HG02763 (cell line): ENCODE measurements at regions not wholly inside any gene's neighbourhood (a gene's known extent, or its start where the extent isn't known, plus 50 kb on each side); places are given as distances from the start of the nearest gene placed in this dataset.

Experiments used
- ATAC-seq: cut with Tn5 transposase; IDR thresholded peaks from one replicate; pipeline ENCODE4 v1.9.1; 2021; ENCODE audit warnings: mild to moderate bottlenecking, moderate library complexity; ENCODE audit not compliant: unreplicated experiment

DNA sequence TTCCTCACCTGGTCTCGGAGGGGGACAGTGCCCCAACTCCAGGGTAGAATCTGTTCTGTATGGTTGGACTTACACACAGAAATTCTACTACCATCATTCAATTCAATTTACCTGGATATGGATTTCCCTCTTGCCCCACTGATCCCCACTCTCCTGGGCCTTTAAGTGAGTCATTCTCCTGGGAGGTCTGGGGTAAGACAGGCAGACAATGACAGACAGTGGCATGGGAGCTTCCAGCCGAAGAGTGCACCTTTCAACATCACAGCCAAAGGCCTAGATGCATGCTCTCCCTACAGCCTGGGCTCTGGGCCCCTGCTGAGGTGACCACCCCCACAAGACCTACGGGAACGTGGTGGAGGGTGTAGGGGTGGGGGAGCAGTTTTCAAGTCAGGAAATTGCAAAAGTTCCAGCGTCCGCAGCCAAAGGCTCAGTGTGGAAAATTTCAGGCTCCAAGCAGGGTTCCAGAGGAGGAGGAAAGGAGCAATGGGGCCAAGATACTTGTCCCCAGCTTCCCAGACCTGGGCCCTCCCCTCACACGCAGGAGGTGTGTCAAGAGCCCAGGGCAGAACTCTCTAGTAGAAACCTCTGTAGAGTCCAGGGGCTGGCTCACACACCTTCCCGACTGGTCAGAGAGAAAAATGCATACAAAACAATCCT is 296.4 kb downstream of the CYP26B1 start:
- ATAC-seq, result no peak

DNA sequence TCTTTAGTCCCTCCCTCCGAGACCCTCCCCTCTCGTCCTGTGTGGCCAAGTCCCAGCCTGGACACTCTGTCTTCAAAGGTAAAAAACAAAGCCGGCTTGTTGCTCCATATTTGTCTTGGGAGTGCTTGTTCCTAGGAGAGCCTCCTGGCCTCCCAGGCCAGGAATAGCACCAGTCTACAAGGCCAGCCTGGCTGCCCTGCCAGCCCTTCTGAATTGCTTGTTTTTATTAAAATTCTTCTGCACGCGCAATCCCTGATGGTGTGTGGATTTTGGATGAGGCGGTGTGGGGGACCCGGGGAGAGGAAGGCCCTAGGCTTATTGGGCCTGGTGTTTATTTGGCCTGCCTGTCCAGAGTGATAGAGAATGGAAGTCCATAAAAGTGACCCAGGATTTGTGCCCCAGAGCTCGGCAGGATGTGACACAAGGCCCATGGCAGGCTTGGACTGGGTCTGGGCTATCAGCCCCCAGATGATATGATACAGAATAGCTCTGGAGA is 297.3 kb downstream of the CYP26B1 start:
- ATAC-seq, result no peak

DNA sequence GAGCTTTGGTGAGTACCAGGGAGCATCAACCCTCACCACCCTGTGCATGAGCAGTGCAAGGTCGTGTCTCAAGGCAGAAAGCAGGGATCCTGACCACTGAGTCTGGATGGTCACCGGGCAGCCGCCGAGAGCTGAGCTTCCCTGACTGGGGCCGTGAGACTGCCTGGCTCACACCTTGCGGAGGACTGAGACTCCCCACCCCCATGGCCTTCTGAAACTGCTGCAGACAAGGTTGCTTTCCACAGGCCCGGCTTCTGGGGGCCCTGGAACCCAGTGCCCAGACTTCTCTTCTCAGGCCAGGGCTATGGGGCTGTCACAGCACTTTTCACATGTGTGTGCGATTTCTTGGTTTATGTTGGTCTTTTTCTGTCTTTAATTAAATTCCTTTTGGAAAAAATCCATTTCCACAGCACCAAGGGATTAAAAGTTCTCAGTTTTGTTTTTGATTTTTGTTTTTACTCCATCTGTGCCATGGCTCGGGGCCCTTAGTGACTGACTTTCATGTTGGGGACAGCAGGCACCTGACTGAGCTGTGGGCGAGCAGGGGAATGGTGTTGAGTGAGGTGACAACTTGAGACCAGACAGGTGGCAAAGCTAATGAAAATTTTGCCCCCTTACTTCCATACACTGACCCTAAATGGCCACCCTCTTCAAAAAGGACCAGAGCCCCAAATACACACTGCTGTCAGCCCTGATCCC is 297.9 kb downstream of the CYP26B1 start:
- ATAC-seq, result no peak

DNA sequence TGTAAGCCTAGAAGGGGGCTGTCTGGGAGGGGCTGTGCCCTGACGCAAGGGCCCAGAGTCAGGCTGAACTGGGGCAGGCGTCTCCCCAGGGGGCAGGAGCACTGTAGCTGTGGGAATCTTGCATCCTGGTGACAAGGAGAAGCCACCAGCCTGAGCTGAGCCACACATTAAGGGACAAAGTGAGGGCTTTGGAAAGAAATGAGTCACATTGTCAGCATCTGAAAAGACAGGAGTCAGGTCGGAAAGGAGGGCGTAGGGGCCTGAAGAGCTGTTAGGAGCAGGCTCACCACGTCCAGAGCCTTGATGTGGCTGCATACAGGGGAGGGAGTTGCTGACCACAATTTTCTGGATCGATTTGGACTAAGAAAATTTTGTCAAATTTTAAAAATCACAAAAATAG is 298.6 kb downstream of the CYP26B1 start:
- ATAC-seq, result no peak

GRCh38 chr2:71846669-71847291 is 300.9 kb downstream of the CYP26B1 start:
- ATAC-seq, result no peak

GRCh38 chr2:71846072-71846471 is 301.6 kb downstream of the CYP26B1 start:
- no peak for ATAC-seq

GRCh38 chr2:71844967-71845366 is 302.7 kb downstream of the CYP26B1 start:
- no peak for ATAC-seq

GRCh38 chr2:71843391-71843850 is 304.2 kb downstream of the CYP26B1 start:
- ATAC-seq, result no peak

GRCh38 chr2:71842744-71843143 is 304.9 kb downstream of the CYP26B1 start:
- ATAC-seq, result no peak

DNA sequence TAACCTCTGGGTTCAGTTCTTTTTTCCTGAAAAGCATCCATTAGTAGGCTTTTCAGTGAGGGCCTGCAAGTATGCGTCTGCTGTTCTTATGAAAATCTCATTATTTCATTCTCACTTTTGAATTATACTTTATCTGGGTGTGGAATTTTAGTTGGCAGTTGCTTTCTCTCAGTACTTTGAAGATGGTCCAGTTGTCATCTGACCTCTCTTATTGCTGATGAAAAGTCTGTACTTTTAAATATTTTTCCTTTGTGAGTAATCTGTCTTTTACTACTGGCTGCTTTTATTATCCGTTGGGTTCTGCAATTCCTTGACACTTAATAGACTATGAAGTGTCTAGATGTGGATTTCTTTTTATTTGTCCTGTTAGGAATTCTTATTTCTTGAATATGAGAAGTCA is 307.8 kb downstream of the CYP26B1 start:
- ATAC-seq, result no peak

GRCh38 chr2:71834796-71835195 is 312.9 kb downstream of the CYP26B1 start:
- ATAC-seq, result no peak

GRCh38 chr2:71833855-71834560 is 313.7 kb downstream of the CYP26B1 start:
- ATAC-seq, result no peak

DNA sequence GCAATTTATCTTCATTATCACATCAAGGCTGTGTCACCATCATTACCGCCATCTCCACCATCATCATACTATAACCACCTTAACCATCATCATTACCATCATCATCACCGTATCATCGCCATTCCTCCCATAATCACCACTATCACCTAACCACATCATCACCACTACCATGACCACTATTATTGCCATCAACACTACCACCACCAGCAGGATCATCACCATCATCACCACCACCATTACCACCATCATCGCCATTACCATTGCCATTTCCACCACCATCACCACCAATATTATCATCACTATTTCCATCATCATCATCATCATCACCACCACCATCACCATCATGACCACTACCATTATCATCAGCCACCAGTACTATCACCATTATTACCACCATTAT is 314.4 kb downstream of the CYP26B1 start:
- no peak for ATAC-seq

GRCh38 chr2:71832844-71833243 is 314.8 kb downstream of the CYP26B1 start:
- ATAC-seq, result no peak

DNA sequence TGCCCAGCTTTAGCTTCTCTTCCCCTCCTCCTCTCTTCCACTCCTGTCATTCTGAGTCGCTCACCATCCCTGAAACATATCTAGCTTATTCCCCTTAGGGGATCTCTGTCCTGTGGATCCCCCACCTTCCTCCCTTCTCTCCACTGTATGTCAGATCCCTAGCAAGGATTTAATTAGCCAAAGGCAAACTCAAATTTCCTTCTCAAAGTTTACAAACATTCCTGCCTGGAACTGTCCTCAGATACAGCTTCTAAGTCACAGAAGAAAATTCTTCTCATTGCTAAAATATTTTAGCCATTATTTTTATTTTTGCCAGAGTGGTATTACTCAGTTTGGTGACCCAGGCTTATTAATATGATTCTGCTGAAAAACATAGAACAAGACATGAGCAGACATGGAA is 315.3 kb downstream of the CYP26B1 start:
- no peak for ATAC-seq

DNA sequence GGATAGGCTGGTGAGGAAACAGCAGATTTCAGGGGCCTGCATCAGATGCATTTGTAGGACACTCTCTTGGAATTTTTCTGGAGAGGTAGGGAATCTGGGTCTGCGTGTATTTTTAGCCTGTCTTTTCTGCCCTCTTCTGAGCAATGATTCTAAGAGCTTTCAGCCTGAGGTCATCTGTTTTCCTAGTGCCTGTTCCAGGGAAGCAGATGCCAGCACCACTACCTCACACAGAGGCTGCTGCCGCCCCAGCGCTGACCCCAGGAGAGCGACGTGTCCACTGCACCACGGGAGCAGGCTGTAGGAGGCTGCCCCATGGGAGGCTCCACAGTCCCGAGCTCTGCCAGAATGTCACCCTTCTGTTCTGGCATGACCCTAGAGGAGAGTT is 316.5 kb downstream of the CYP26B1 start:
- no peak for ATAC-seq

DNA sequence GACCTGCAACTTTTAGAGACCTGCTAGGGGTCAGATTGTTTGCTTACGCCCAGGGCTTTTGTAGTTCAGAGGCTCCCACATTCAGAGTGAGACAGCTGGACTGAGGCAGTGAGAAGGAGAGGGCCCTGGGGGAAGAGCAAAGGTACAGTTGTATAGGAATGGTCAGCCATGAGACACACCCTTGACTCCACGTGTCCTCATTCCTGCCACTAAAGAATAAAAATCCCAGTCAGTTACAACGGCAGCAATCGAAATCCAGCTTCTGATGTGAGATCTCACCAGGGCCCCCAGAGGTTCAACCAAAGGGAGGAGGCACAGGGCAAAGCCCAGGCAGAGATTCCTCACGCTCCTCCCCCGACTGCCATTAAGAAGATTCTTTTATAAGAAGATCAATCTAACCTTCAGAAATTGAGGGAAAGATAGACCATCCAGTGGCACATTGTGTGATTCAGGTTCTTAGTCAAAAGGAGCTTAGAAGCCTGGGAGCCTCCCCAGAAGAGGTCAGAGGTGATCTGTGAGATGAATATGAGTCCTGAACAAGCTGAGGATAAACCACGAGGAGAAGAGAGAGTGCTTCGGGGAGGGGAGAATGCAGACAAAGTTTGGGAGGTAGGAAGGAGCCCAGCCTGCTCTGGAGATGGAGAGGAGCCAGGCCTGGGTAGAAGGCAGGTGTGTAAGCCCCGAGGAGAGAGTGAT is 317.0 kb downstream of the CYP26B1 start:
- no peak for ATAC-seq

- ATAC-seq, result no peak
These were observed 318.7 kb downstream of the CYP26B1 start for GRCh38 chr2:71829008-71829407.

GRCh38 chr2:71827973-71828372 is 319.7 kb downstream of the CYP26B1 start:
- ATAC-seq, result no peak

DNA sequence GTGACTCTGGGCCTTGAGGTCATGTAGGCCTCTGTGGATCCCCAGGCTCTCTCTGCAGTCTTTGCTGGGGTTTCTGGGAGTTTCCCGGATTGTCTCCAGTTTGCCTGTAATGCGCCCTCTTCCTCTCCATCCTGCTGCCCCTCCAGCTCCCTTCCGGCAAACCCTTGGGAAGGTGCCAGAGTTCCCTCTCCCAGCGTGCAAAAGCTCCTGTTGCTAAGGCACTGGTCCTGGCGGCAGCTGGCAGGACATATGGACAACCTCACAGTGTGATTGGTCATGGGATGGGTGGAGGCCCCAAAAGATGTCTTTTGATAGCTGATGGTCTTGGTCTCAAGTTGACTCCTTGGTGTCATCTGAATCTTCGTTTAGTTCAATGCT is 320.1 kb downstream of the CYP26B1 start:
- ATAC-seq, result no peak
